ENCODE measurements at regions not wholly inside any gene's neighbourhood (a gene's known extent, or its start where the extent isn't known, plus 50 kb on each side); places are given as distances from the start of the nearest gene placed in this dataset.

- peaks cover 3 to 17% (median 9%) of the 10 kb centered on the region in 3 donors for H3K27me3 Mint-ChIP-seq (ENCODE audit: low read depth in 3 of 3)
- WGBS (ENCODE audit: insufficient coverage): 95% methylated on average over 3 of the region's 6 CpGs
- Histone ChIP-seq H3K4me1 (ENCODE audit: control insufficient read depth in 1 of 2, insufficient read depth in 2 of 2, low read length in 2 of 2) (no peaks in the 10 kb centered on the region), H3K36me3 (replicated peaks in 1 of 2; ENCODE audit: control insufficient read depth in 1 of 2, insufficient read depth in 2 of 2, low read length in 2 of 2) (no peaks in the 10 kb centered on the region), H3K27ac (ENCODE audit: low read depth in 1 of 2, low read length in 2 of 2) (no peak overlapping the region), H3K9ac (ENCODE audit: insufficient read depth, low read length, poor library complexity, severe bottlenecking) (no peak overlapping the region), H3K9me3 (replicated peaks in 1 of 2; ENCODE audit: control insufficient read depth in 1 of 2, insufficient read depth in 1 of 2, low read length in 2 of 2) (no peaks in the 10 kb centered on the region), H4K20me1 (ENCODE audit: insufficient read depth, low read length) (no peaks in the 10 kb centered on the region), H3K4me2 (replicated peaks; ENCODE audit: extremely low read depth, low read length, poor library complexity, severe bottlenecking) (no peak overlapping the region), H3K79me2 (ENCODE audit: insufficient read depth, low read length) (no peaks in the 10 kb centered on the region), H3K27me3 (ENCODE audit: control insufficient read depth in 2 of 2, insufficient read depth in 2 of 2, low read length in 2 of 2) (peaks cover 0 to 6% of the 10 kb centered on the region in 2 donors), H2AFZ (ENCODE audit: insufficient read depth, low read depth, low read length, poor library complexity, severe bottlenecking) (no peak overlapping the region), H3K4me3 (replicated peaks in 1 of 3; ENCODE audit: low read depth in 2 of 3, low read length in 3 of 3) (no peak overlapping the region)
- H3K9me3 Mint-ChIP-seq: peaks cover 0 to 2% (median 0%) of the 10 kb centered on the region in 7 donors
- intact Hi-C loops (cut with micrococcal nuclease): no loop called here
- H3K36me3 Mint-ChIP-seq: no peaks in the 10 kb centered on the region
- no peak overlapping the region for H3K4me3 Mint-ChIP-seq
- no peak overlapping the region for H3K27ac Mint-ChIP-seq
- no peak for DNase-seq
- peaks cover 2% of the 10 kb centered on the region for H3K4me1 Mint-ChIP-seq
- TF ChIP-seq, protein P1, sequence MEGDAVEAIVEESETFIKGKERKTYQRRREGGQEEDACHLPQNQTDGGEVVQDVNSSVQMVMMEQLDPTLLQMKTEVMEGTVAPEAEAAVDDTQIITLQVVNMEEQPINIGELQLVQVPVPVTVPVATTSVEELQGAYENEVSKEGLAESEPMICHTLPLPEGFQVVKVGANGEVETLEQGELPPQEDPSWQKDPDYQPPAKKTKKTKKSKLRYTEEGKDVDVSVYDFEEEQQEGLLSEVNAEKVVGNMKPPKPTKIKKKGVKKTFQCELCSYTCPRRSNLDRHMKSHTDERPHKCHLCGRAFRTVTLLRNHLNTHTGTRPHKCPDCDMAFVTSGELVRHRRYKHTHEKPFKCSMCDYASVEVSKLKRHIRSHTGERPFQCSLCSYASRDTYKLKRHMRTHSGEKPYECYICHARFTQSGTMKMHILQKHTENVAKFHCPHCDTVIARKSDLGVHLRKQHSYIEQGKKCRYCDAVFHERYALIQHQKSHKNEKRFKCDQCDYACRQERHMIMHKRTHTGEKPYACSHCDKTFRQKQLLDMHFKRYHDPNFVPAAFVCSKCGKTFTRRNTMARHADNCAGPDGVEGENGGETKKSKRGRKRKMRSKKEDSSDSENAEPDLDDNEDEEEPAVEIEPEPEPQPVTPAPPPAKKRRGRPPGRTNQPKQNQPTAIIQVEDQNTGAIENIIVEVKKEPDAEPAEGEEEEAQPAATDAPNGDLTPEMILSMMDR (IDR thresholded peaks at IDR 0.05): no peak
Measured at GRCh38 chr2:217114117-217114516, 254.3 kb upstream of the TNP1 start.

GRCh38 chr2:217113491-217113890 is 253.6 kb upstream of the TNP1 start:
- Histone ChIP-seq H3K4me1 (ENCODE audit: control insufficient read depth in 1 of 2, insufficient read depth in 2 of 2, low read length in 2 of 2) (no peaks in the 10 kb centered on the region), H3K27ac (ENCODE audit: low read depth in 1 of 2, low read length in 2 of 2) (no peak overlapping the region), H3K79me2 (ENCODE audit: insufficient read depth, low read length) (no peaks in the 10 kb centered on the region), H3K4me3 (replicated peaks in 1 of 3; ENCODE audit: low read depth in 2 of 3, low read length in 3 of 3) (no peak overlapping the region), H3K9ac (ENCODE audit: insufficient read depth, low read length, poor library complexity, severe bottlenecking) (no peak overlapping the region), H4K20me1 (ENCODE audit: insufficient read depth, low read length) (no peaks in the 10 kb centered on the region), H3K4me2 (replicated peaks; ENCODE audit: extremely low read depth, low read length, poor library complexity, severe bottlenecking) (no peak overlapping the region), H3K9me3 (replicated peaks in 1 of 2; ENCODE audit: control insufficient read depth in 1 of 2, insufficient read depth in 1 of 2, low read length in 2 of 2) (no peaks in the 10 kb centered on the region), H2AFZ (ENCODE audit: insufficient read depth, low read depth, low read length, poor library complexity, severe bottlenecking) (no peak overlapping the region), H3K27me3 (ENCODE audit: control insufficient read depth in 2 of 2, insufficient read depth in 2 of 2, low read length in 2 of 2) (peaks cover 0 to 6% of the 10 kb centered on the region in 2 donors), H3K36me3 (replicated peaks in 1 of 2; ENCODE audit: control insufficient read depth in 1 of 2, insufficient read depth in 2 of 2, low read length in 2 of 2) (no peaks in the 10 kb centered on the region)
- TF ChIP-seq, protein P1 (IDR thresholded peaks at IDR 0.05): no peak
- Mint-ChIP-seq H3K36me3 (no peaks in the 10 kb centered on the region), H3K27me3 (ENCODE audit: low read depth in 3 of 3) (peaks cover 3 to 15% (median 9%) of the 10 kb centered on the region in 3 donors), H3K27ac (no peak overlapping the region), H3K4me1 (peaks cover 2% of the 10 kb centered on the region), H3K4me3 (no peak overlapping the region), H3K9me3 (peaks cover 0 to 2% (median 0%) of the 10 kb centered on the region in 7 donors)
- intact Hi-C loops (cut with micrococcal nuclease): no loop called here
- WGBS (ENCODE audit: insufficient coverage): 100% methylated on average over 1 of the region's 4 CpGs
- no peak for DNase-seq

Measured in CD14-positive monocyte (primary cell).